Smooth muscle cell (in vitro differentiated cells): ENCODE measurements at regions not wholly inside any gene's neighbourhood (a gene's known extent, or its start where the extent isn't known, plus 50 kb on each side); places are given as distances from the start of the nearest gene placed in this dataset.

Source experiments
- DNase-seq: peaks from one replicate; lab custom pipeline; 2025; ENCODE audit not compliant: unreplicated experiment; lab: John Stamatoyannopoulos, UW
- H2AFZ ChIP-seq: fragments of 200-600 bp; sonication (generic); 2 replicates; pipeline ENCODE4 v1.6.0; 2016; ENCODE audit warnings: antibody characterized with exemption, low read depth, mild to moderate bottlenecking
- H3F3A ChIP-seq: fragments of 200-600 bp; sonication (generic); 2 replicates; pipeline ENCODE4 v1.6.0; 2017; ENCODE audit warnings: antibody characterized with exemption, low read depth
- H3K27ac ChIP-seq: fragments of 200-600 bp; sonication (generic); 2 replicates; pipeline ENCODE4 v1.5.1; 2016; ENCODE audit warnings: low read depth, mild to moderate bottlenecking
- H3K27me3 ChIP-seq: fragments of 200-600 bp; sonication (generic); 2 replicates; pipeline ENCODE4 v1.6.1; 2016; ENCODE audit warnings: low read depth, mild to moderate bottlenecking
- H3K36me3 ChIP-seq: fragments of 200-600 bp; sonication (generic); 2 replicates; pipeline ENCODE4 v1.5.1; 2016; ENCODE audit warnings: low read depth
- H3K4me1 ChIP-seq: fragments of 200-600 bp; sonication (generic); 2 replicates; pipeline ENCODE4 v1.5.1; 2016; ENCODE audit warnings: low read depth
- H3K4me2 ChIP-seq: fragments of 200-600 bp; sonication (generic); 2 replicates; pipeline ENCODE4 v1.6.0; 2016; ENCODE audit warnings: mild to moderate bottlenecking
- H3K4me3 ChIP-seq: fragments of 200-600 bp; sonication (generic); 2 replicates; pipeline ENCODE4 v1.5.1; 2016; ENCODE audit warnings: mild to moderate bottlenecking
- H3K79me2 ChIP-seq: fragments of 200-600 bp; sonication (generic); 2 replicates; pipeline ENCODE4 v1.6.0; 2016; ENCODE audit warnings: low read depth, mild to moderate bottlenecking
- H3K9ac ChIP-seq: fragments of 200-600 bp; sonication (generic); 2 replicates; pipeline ENCODE4 v1.6.0; 2016; ENCODE audit warnings: low read depth
- H3K9me3 ChIP-seq: fragments of 200-600 bp; sonication (generic); replicated peaks from 2 replicates; pipeline ENCODE4 v1.5.1; 2016; ENCODE audit warnings: low read depth
- H4K20me1 ChIP-seq: fragments of 200-600 bp; sonication (generic); 2 replicates; pipeline ENCODE4 v1.6.0; 2016; ENCODE audit warnings: low read depth
- CTCF ChIP-seq: fragments of 200-600 bp; sonication (generic); IDR thresholded peaks from 2 replicates; pipeline ENCODE4 v1.5.1; 2017; ENCODE audit warnings: borderline replicate concordance, mild to moderate bottlenecking, antibody characterized with exemption; ENCODE audit not compliant: insufficient read depth, poor library complexity, severe bottlenecking
- WGBS: methylation state at CpG from one replicate; pipeline ENCODE4 v1.1.7; 2016; ENCODE audit warnings: low lambda C conversion rate; 5-methylcytosine and 5-hydroxymethylcytosine counted together

- Histone ChIP-seq H3K27me3 (no peaks in the 10 kb centered on the region), H3K27ac (no peak overlapping the region), H3K4me1 (peaks cover 30% of the 10 kb centered on the region), H3K36me3 (no peaks in the 10 kb centered on the region), H3K4me2 (no peak overlapping the region), H3K79me2 (no peaks in the 10 kb centered on the region), H3K9me3 (no peaks in the 10 kb centered on the region), H3K9ac (no peak overlapping the region), H4K20me1 (no peaks in the 10 kb centered on the region), H3F3A (no peaks in the 10 kb centered on the region), H2AFZ (no peak overlapping the region), H3K4me3 (no peak overlapping the region)
- DNase-seq: no peak
- WGBS: 76% methylated on average over 5 of the region's 5 CpGs
- TF ChIP-seq CTCF: no peak
Measured at GRCh38 chr12:105721051-105721825, 390.7 kb downstream of the C12orf75 start.

DNA sequence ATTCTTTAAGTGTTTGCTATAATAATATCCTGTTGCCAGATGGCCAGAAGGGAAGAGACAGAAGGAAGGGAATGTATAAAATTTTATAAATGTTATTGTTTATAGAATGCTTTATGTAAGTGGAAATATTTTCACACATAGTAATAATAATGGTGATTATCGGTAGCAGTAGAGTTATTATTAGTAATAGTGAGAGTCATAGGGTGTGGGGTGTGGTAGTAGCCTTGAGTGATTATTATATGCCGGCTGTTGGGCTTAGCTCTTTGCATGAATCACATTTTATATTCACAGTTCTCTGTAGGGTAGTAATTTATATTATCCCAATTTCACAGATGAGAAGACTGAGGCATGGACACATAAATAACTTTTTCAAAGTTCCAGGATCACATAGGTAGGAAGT lies 391.4 kb downstream of the C12orf75 start:
- Histone ChIP-seq H4K20me1 (no peaks in the 10 kb centered on the region), H3K9ac (no peak overlapping the region), H3K4me2 (no peak overlapping the region), H3K4me3 (no peak overlapping the region), H3K4me1 (peaks cover 27% of the 10 kb centered on the region), H3K79me2 (no peaks in the 10 kb centered on the region), H3K27ac (no peak overlapping the region), H3F3A (no peaks in the 10 kb centered on the region), H3K27me3 (no peaks in the 10 kb centered on the region), H3K36me3 (no peaks in the 10 kb centered on the region), H3K9me3 (no peaks in the 10 kb centered on the region), H2AFZ (no peak overlapping the region)
- WGBS: 92% methylated on average over 2 of the region's 2 CpGs
- no peak for DNase-seq
- no peak for TF ChIP-seq CTCF

- DNase-seq: no peak
- Histone ChIP-seq H2AFZ (no peak overlapping the region), H3K4me1 (peaks cover 27% of the 10 kb centered on the region), H3K27me3 (no peaks in the 10 kb centered on the region), H3K79me2 (no peaks in the 10 kb centered on the region), H3K9me3 (no peaks in the 10 kb centered on the region), H3K9ac (no peak overlapping the region), H4K20me1 (no peaks in the 10 kb centered on the region), H3K27ac (no peak overlapping the region), H3K4me3 (no peak overlapping the region), H3F3A (no peaks in the 10 kb centered on the region), H3K36me3 (no peaks in the 10 kb centered on the region), H3K4me2 (no peak overlapping the region)
- 73% methylated on average over 2 of the region's 2 CpGs for WGBS
- no peak for TF ChIP-seq CTCF
Measured at GRCh38 chr12:105723066-105723465, 392.6 kb downstream of the C12orf75 start.

GRCh38 chr12:105723494-105723893 lies 393.0 kb downstream of the C12orf75 start:
- Histone ChIP-seq H3K4me1 (peaks cover 27% of the 10 kb centered on the region), H4K20me1 (no peaks in the 10 kb centered on the region), H3K9ac (no peak overlapping the region), H3K9me3 (no peaks in the 10 kb centered on the region), H3K4me2 (no peak overlapping the region), H2AFZ (no peak overlapping the region), H3K27me3 (no peaks in the 10 kb centered on the region), H3K36me3 (no peaks in the 10 kb centered on the region), H3K4me3 (no peak overlapping the region), H3K79me2 (no peaks in the 10 kb centered on the region), H3K27ac (no peak overlapping the region), H3F3A (no peaks in the 10 kb centered on the region)
- TF ChIP-seq CTCF: no peak
- 98% methylated on average over 3 of the region's 3 CpGs for WGBS
- no peak for DNase-seq
